ENCODE measurements at regions not wholly inside any gene's neighbourhood (a gene's known extent, or its start where the extent isn't known, plus 50 kb on each side); places are given as distances from the start of the nearest gene placed in this dataset.

- no peak for TF ChIP-seq IRF5 (IDR thresholded peaks at IDR 0.05; ENCODE audit: borderline replicate concordance)
- TF ChIP-seq SMAD1 (IDR thresholded peaks at IDR 0.05; ENCODE audit: low read depth, partially characterized antibody) = no peak
- no peak for TF ChIP-seq KAT2A (conservative IDR thresholded peaks at IDR 0.05; ENCODE audit: control insufficient read depth, low read depth, low read length)
- TF ChIP-seq ZNF622 (IDR thresholded peaks at IDR 0.05) = no peak
- TF ChIP-seq HDAC6 (IDR thresholded peaks at IDR 0.05; ENCODE audit: unreplicated experiment) = no peak
- TF ChIP-seq HDGF (IDR thresholded peaks at IDR 0.05) = no peak
- TF ChIP-seq IKZF2 (IDR thresholded peaks at IDR 0.05) = no peak
Measured at GRCh38 chr16:26801628-26802027, 265.1 kb upstream of the C16orf82 start (continued).

- intact Hi-C loops (cut with micrococcal nuclease; ENCODE audit: unreplicated experiment) = no loop called here
- DNase-seq (ENCODE audit: low read depth, low spot score) = no peak
Measured at GRCh38 chr16:26802440-26802839, 264.3 kb upstream of the C16orf82 start.

More at GRCh38 chr16:26802440-26802839, 264.3 kb upstream of the C16orf82 start:
- Histone ChIP-seq H4K20me1 (ENCODE audit: control insufficient read depth, insufficient read depth) (no peaks in the 10 kb centered on the region), H3K79me2 (ENCODE audit: control insufficient read depth, insufficient read depth, low read length) (no peaks in the 10 kb centered on the region), H3K27me3 (replicated peaks in 1 of 2; ENCODE audit: control insufficient read depth in 2 of 2, insufficient read depth in 2 of 2, low read length in 1 of 2) (peaks cover 0 to 2% of the 10 kb centered on the region in 2 experiments; a peak in 1 of 4 replicates), H3K4me3 (no peak overlapping the region), H3K9me3 (replicated peaks; ENCODE audit: control insufficient read depth, insufficient read depth, low read length) (no peaks in the 10 kb centered on the region), H3K4me2 (ENCODE audit: control insufficient read depth, insufficient read depth) (no peak overlapping the region), H3K36me3 (ENCODE audit: control insufficient read depth in 2 of 2, insufficient read depth in 2 of 2, low read length in 1 of 2) (no peaks in the 10 kb centered on the region), H3K4me1 (ENCODE audit: control insufficient read depth, insufficient read depth, low read length) (no peaks in the 10 kb centered on the region), H2AFZ (ENCODE audit: control insufficient read depth, low read depth, low read length) (no peak overlapping the region), H3K27ac (ENCODE audit: control insufficient read depth, insufficient read depth) (no peak overlapping the region), H3K9ac (ENCODE audit: control insufficient read depth, insufficient read depth, low read length) (no peak overlapping the region)
- ChIA-PET CTCF (no interaction called here), POLR2A (interaction anchor here (0.5 kb wide), 1 partner anchor 653 kb away, joined by 7 read pairs; no protein-coding TSS in a partner anchor), RAD21 (ENCODE audit: unreplicated experiment) (no interaction called here), SMC1A (ENCODE audit: uncharacterized antibody, unreplicated experiment) (no interaction called here)
- no peak for ATAC-seq
- FAIRE-seq = no peak
- no TSS peak for BruUV-seq (replicated peaks)
- TF ChIP-seq, protein P1, sequence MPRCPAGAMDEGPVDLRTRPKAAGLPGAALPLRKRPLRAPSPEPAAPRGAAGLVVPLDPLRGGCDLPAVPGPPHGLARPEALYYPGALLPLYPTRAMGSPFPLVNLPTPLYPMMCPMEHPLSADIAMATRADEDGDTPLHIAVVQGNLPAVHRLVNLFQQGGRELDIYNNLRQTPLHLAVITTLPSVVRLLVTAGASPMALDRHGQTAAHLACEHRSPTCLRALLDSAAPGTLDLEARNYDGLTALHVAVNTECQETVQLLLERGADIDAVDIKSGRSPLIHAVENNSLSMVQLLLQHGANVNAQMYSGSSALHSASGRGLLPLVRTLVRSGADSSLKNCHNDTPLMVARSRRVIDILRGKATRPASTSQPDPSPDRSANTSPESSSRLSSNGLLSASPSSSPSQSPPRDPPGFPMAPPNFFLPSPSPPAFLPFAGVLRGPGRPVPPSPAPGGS (IDR thresholded peaks at IDR 0.05; ENCODE audit: borderline replicate concordance, insufficient read depth, low read depth, low read length, poor library complexity, severe bottlenecking) = no peak
- TF ChIP-seq KLF5 (IDR thresholded peaks at IDR 0.05; ENCODE audit: partially characterized antibody) = no peak
- no peak for TF ChIP-seq BCL11A (IDR thresholded peaks at IDR 0.05; ENCODE audit: low read depth, low read length)
- no peak for TF ChIP-seq ZBTB11 (CRISPR knock-in tag; IDR thresholded peaks at IDR 0.05)
- TF ChIP-seq CEBPZ (IDR thresholded peaks at IDR 0.05; ENCODE audit: low read depth, low read length) = no peak
- no peak for TF ChIP-seq GABPA (IDR thresholded peaks at IDR 0.05; ENCODE audit: low read depth)
- no peak for TF ChIP-seq SUPT20H (IDR thresholded peaks at IDR 0.05; ENCODE audit: borderline replicate concordance, control insufficient read depth, low read depth, low read length)
- in situ Hi-C loops (cut with MboI) = no loop called here
- 11% methylated on average over 4 of the region's 4 CpGs for WGBS (ENCODE audit: insufficient coverage, insufficient replicate concordance, low lambda C conversion rate, missing lambda C conversion rate)

Measured in GM12878 (cell line).